ENCODE measurements at regions not wholly inside any gene's neighbourhood (a gene's known extent, or its start where the extent isn't known, plus 50 kb on each side); places are given as distances from the start of the nearest gene placed in this dataset.

GRCh38 chr18:54521846-54522245 lies 69.2 kb upstream of the DYNAP start:
- Histone ChIP-seq H3K27me3 (no peaks in the 10 kb centered on the region), H3K9me3 (no peaks in the 10 kb centered on the region), H3K4me1 (no peaks in the 10 kb centered on the region), H3K27ac (no peak overlapping the region), H3K36me3 (no peaks in the 10 kb centered on the region), H3K4me3 (no peak overlapping the region)
- no peak for ATAC-seq
- intact Hi-C loops (cut with DNase I): no loop called here
- DNase-seq: no peak
- TF ChIP-seq CTCF (IDR thresholded peaks at IDR 0.05): no peak

GRCh38 chr18:54528942-54529376 lies 62.1 kb upstream of the DYNAP start:
- intact Hi-C loops (cut with DNase I): no loop called here
- no peak for TF ChIP-seq CTCF (IDR thresholded peaks at IDR 0.05)
- ATAC-seq: no peak

GRCh38 chr18:54529444-54529843 lies 61.6 kb upstream of the DYNAP start:
- ATAC-seq (no peak), DNase-seq (no peak)
- no peak for TF ChIP-seq CTCF (IDR thresholded peaks at IDR 0.05)
- Histone ChIP-seq H3K4me3 (no peak overlapping the region), H3K4me1 (no peaks in the 10 kb centered on the region), H3K27ac (no peak overlapping the region), H3K9me3 (no peaks in the 10 kb centered on the region), H3K36me3 (no peaks in the 10 kb centered on the region), H3K27me3 (no peaks in the 10 kb centered on the region)
- intact Hi-C loops (cut with DNase I): no loop called here

More at GRCh38 chr18:54528942-54529376, 62.1 kb upstream of the DYNAP start:
- H3K9me3 ChIP-seq: no peaks in the 10 kb centered on the region
- no peak overlapping the region for H3K27ac ChIP-seq
- H3K27me3 ChIP-seq: no peaks in the 10 kb centered on the region
- DNase-seq: no peak
- no peaks in the 10 kb centered on the region for H3K4me1 ChIP-seq
- no peaks in the 10 kb centered on the region for H3K36me3 ChIP-seq
- H3K4me3 ChIP-seq: no peak overlapping the region

- TF ChIP-seq CTCF (IDR thresholded peaks at IDR 0.05): no peak
- H3K27ac ChIP-seq: no peak overlapping the region
- H3K36me3 ChIP-seq: no peaks in the 10 kb centered on the region
- intact Hi-C loops (cut with DNase I): no loop called here
- DNase-seq (no peak), ATAC-seq (no peak)
- no peaks in the 10 kb centered on the region for H3K27me3 ChIP-seq
- no peaks in the 10 kb centered on the region for H3K9me3 ChIP-seq
- no peaks in the 10 kb centered on the region for H3K4me1 ChIP-seq
- no peak overlapping the region for H3K4me3 ChIP-seq
These were observed 60.8 kb upstream of the DYNAP start for GRCh38 chr18:54530285-54530684.

GRCh38 chr18:54531402-54532065 lies 59.5 kb upstream of the DYNAP start:
- H3K27ac ChIP-seq: no peak overlapping the region
- no peaks in the 10 kb centered on the region for H3K9me3 ChIP-seq
- ATAC-seq (no peak), DNase-seq (no peak)
- H3K27me3 ChIP-seq: no peaks in the 10 kb centered on the region
- no peaks in the 10 kb centered on the region for H3K4me1 ChIP-seq
- H3K4me3 ChIP-seq: no peak overlapping the region
- no peaks in the 10 kb centered on the region for H3K36me3 ChIP-seq
- intact Hi-C loops (cut with DNase I): no loop called here
- no peak for TF ChIP-seq CTCF (IDR thresholded peaks at IDR 0.05)

GRCh38 chr18:54532222-54532621 lies 58.8 kb upstream of the DYNAP start:
- no peak for TF ChIP-seq CTCF (IDR thresholded peaks at IDR 0.05)
- H3K36me3 ChIP-seq: no peaks in the 10 kb centered on the region
- no peaks in the 10 kb centered on the region for H3K9me3 ChIP-seq
- H3K27me3 ChIP-seq: no peaks in the 10 kb centered on the region
- no peak overlapping the region for H3K27ac ChIP-seq
- H3K4me3 ChIP-seq: no peak overlapping the region
- intact Hi-C loops (cut with DNase I): no loop called here
- no peak for DNase-seq
- ATAC-seq: no peak
- no peaks in the 10 kb centered on the region for H3K4me1 ChIP-seq
